ENCODE measurements at regions not wholly inside any gene's neighbourhood (a gene's known extent, or its start where the extent isn't known, plus 50 kb on each side); places are given as distances from the start of the nearest gene placed in this dataset.

- intact Hi-C loops (cut with DNase I; ENCODE audit: low total_unique reads) = no loop called here
- no peak overlapping the region for H3K4me3 ChIP-seq (ENCODE audit: low read depth, poor library complexity, severe bottlenecking)
- no peak for DNase-seq (ENCODE audit: low spot score in 2 of 2)
- 68 to 82% methylated on average over 2 of the region's 2 CpGs for WGBS, 2 donors
- no peak for TF ChIP-seq POLR2A (IDR thresholded peaks at IDR 0.05)
- TF ChIP-seq CTCF (IDR thresholded peaks at IDR 0.05) = no peak
Measured at GRCh38 chr10:83037653-83038052, 1101.7 kb upstream of the GHITM start.

GRCh38 chr10:83038631-83039030 lies 1100.7 kb upstream of the GHITM start:
- TF ChIP-seq CTCF (IDR thresholded peaks at IDR 0.05) (no peak), POLR2A (IDR thresholded peaks at IDR 0.05) (no peak)

GRCh38 chr10:83045731-83046130 lies 1093.6 kb upstream of the GHITM start:
- no peak for DNase-seq (ENCODE audit: low spot score in 2 of 2)
- TF ChIP-seq CTCF (IDR thresholded peaks at IDR 0.05) (no peak), POLR2A (IDR thresholded peaks at IDR 0.05) (no peak)
- no peak overlapping the region for H3K4me3 ChIP-seq (ENCODE audit: low read depth, poor library complexity, severe bottlenecking)
- WGBS, 2 donors = 63 to 78% methylated on average over 4 of the region's 4 CpGs
- intact Hi-C loops (cut with DNase I; ENCODE audit: low total_unique reads) = no loop called here

More at GRCh38 chr10:83038631-83039030, 1100.7 kb upstream of the GHITM start:
- no peak for DNase-seq (ENCODE audit: low spot score in 2 of 2)
- intact Hi-C loops (cut with DNase I; ENCODE audit: low total_unique reads) = no loop called here
- no peak overlapping the region for H3K4me3 ChIP-seq (ENCODE audit: low read depth, poor library complexity, severe bottlenecking)
- WGBS, 2 donors = 73 to 75% methylated on average over 2 of the region's 2 CpGs

GRCh38 chr10:83050815-83051214 lies 1088.5 kb upstream of the GHITM start:
- WGBS, 2 donors = 63 to 67% methylated on average over 3 of the region's 3 CpGs
- intact Hi-C loops (cut with DNase I; ENCODE audit: low total_unique reads) = no loop called here
- no peak for DNase-seq (ENCODE audit: low spot score in 2 of 2)
- no peak for TF ChIP-seq CTCF (IDR thresholded peaks at IDR 0.05)
- no peak for TF ChIP-seq POLR2A (IDR thresholded peaks at IDR 0.05)
- H3K4me3 ChIP-seq (ENCODE audit: low read depth, poor library complexity, severe bottlenecking) = no peak overlapping the region

GRCh38 chr10:83062871-83063270 lies 1076.4 kb upstream of the GHITM start:
- TF ChIP-seq CTCF (IDR thresholded peaks at IDR 0.05) (no peak), POLR2A (IDR thresholded peaks at IDR 0.05) (no peak)
- DNase-seq (ENCODE audit: low spot score in 2 of 2) = no peak
- no peak overlapping the region for H3K4me3 ChIP-seq (ENCODE audit: low read depth, poor library complexity, severe bottlenecking)
- intact Hi-C loops (cut with DNase I; ENCODE audit: low total_unique reads) = no loop called here
- 89 to 94% methylated on average over 2 of the region's 2 CpGs for WGBS, 2 donors

- intact Hi-C loops (cut with DNase I; ENCODE audit: low total_unique reads) = no loop called here
- no peak for TF ChIP-seq POLR2A (IDR thresholded peaks at IDR 0.05)
- no peak for TF ChIP-seq CTCF (IDR thresholded peaks at IDR 0.05)
- no peak overlapping the region for H3K4me3 ChIP-seq (ENCODE audit: low read depth, poor library complexity, severe bottlenecking)
- no peak for DNase-seq (ENCODE audit: low spot score in 2 of 2)
- WGBS, 2 donors = 72 to 90% methylated on average over 1 of the region's 1 CpG
Measured at GRCh38 chr10:83073472-83073871, 1065.8 kb upstream of the GHITM start.
